A673 (cell line): ENCODE measurements at regions not wholly inside any gene's neighbourhood (a gene's known extent, or its start where the extent isn't known, plus 50 kb on each side); places are given as distances from the start of the nearest gene placed in this dataset.

ENCODE experiments used
- CTCF ChIP-seq: fragments of 300-800, 200-600 bp; sonication (generic); conservative IDR thresholded peaks from 2 replicates; pipeline ENCODE4 v1.5.1; 2017; ENCODE audit warnings: low read depth, mild to moderate bottlenecking, antibody characterized with exemption, low read length, moderate library complexity, mixed read lengths
- EZH2 ChIP-seq: fragments of 200-600 bp; sonication (generic); IDR thresholded peaks from 2 replicates; pipeline ENCODE4 v1.6.1; 2017; ENCODE audit warnings: borderline replicate concordance, low read depth, mild to moderate bottlenecking, mixed read lengths, antibody characterized with exemption, low read length; ENCODE audit not compliant: poor library complexity, severe bottlenecking

- TF ChIP-seq CTCF (no peak), EZH2 (no peak)
These were observed 98.6 kb upstream of the TTC29 start for GRCh38 chr4:147044241-147044640.
